ENCODE measurements at regions not wholly inside any gene's neighbourhood (a gene's known extent, or its start where the extent isn't known, plus 50 kb on each side); places are given as distances from the start of the nearest gene placed in this dataset.

- no peak for TF ChIP-seq CTCF (IDR thresholded peaks at IDR 0.05; ENCODE audit: control insufficient read depth, extremely low read depth, insufficient read depth)
Measured at GRCh38 chr6:128690063-128690462, 169.7 kb upstream of the PTPRK start.

GRCh38 chr6:128686084-128686483 is 165.7 kb upstream of the PTPRK start:
- H3K4me3 ChIP-seq (ENCODE audit: low read depth, low read length) = no peak overlapping the region
- no peak for DNase-seq (ENCODE audit: low read depth)
- TF ChIP-seq CTCF (IDR thresholded peaks at IDR 0.05; ENCODE audit: control insufficient read depth, extremely low read depth, insufficient read depth) = no peak

More at GRCh38 chr6:128690063-128690462, 169.7 kb upstream of the PTPRK start:
- H3K4me3 ChIP-seq (ENCODE audit: low read depth, low read length) = no peak overlapping the region
- DNase-seq (ENCODE audit: low read depth) = no peak

- DNase-seq (ENCODE audit: low read depth) = no peak
- TF ChIP-seq CTCF (IDR thresholded peaks at IDR 0.05; ENCODE audit: control insufficient read depth, extremely low read depth, insufficient read depth) = no peak
- H3K4me3 ChIP-seq (ENCODE audit: low read depth, low read length) = no peak overlapping the region
Measured at GRCh38 chr6:128676456-128676855, 156.1 kb upstream of the PTPRK start.

- no peak overlapping the region for H3K4me3 ChIP-seq (ENCODE audit: low read depth, low read length)
- no peak for DNase-seq (ENCODE audit: low read depth)
- TF ChIP-seq CTCF (IDR thresholded peaks at IDR 0.05; ENCODE audit: control insufficient read depth, extremely low read depth, insufficient read depth) = no peak
Measured at GRCh38 chr6:128672023-128672422, 151.6 kb upstream of the PTPRK start.

- no peak for TF ChIP-seq CTCF (IDR thresholded peaks at IDR 0.05; ENCODE audit: control insufficient read depth, extremely low read depth, insufficient read depth)
- no peak overlapping the region for H3K4me3 ChIP-seq (ENCODE audit: low read depth, low read length)
- no peak for DNase-seq (ENCODE audit: low read depth)
Measured at GRCh38 chr6:128667339-128667858, 147.0 kb upstream of the PTPRK start.

GRCh38 chr6:128666405-128666804 is 146.0 kb upstream of the PTPRK start:
- no peak for DNase-seq (ENCODE audit: low read depth)
- no peak overlapping the region for H3K4me3 ChIP-seq (ENCODE audit: low read depth, low read length)
- no peak for TF ChIP-seq CTCF (IDR thresholded peaks at IDR 0.05; ENCODE audit: control insufficient read depth, extremely low read depth, insufficient read depth)

- no peak overlapping the region for H3K4me3 ChIP-seq (ENCODE audit: low read depth, low read length)
- DNase-seq (ENCODE audit: low read depth) = no peak
- no peak for TF ChIP-seq CTCF (IDR thresholded peaks at IDR 0.05; ENCODE audit: control insufficient read depth, extremely low read depth, insufficient read depth)
Measured at GRCh38 chr6:128663238-128663637, 142.8 kb upstream of the PTPRK start.
